ENCODE measurements at regions not wholly inside any gene's neighbourhood (a gene's known extent, or its start where the extent isn't known, plus 50 kb on each side); places are given as distances from the start of the nearest gene placed in this dataset.

GRCh38 chr10:8189458-8189857, 135.0 kb downstream of the GATA3 start:
- Histone ChIP-seq H3K4me3 (replicated peaks in 1 of 3; ENCODE audit: insufficient read depth in 1 of 3, low read depth in 1 of 3, low read length in 3 of 3) (no peak overlapping the region), H3K4me1 (ENCODE audit: control insufficient read depth, extremely low read depth, insufficient read depth, low read length) (no peaks in the 10 kb centered on the region), H2AFZ (ENCODE audit: low read depth, low read length) (no peak overlapping the region), H4K20me1 (replicated peaks; ENCODE audit: control insufficient read depth, extremely low read depth, insufficient read depth, low read length) (no peaks in the 10 kb centered on the region), H3K36me3 (ENCODE audit: control insufficient read depth in 2 of 2, extremely low read depth in 1 of 2, insufficient read depth in 2 of 2, low read length in 2 of 2) (no peaks in the 10 kb centered on the region), H3K4me2 (ENCODE audit: insufficient read depth, low read length) (no peak overlapping the region), H3K79me2 (ENCODE audit: control insufficient read depth, insufficient read depth, low read length) (no peaks in the 10 kb centered on the region), H3K9ac (replicated peaks; ENCODE audit: extremely low read depth, insufficient read depth, low read length) (no peak overlapping the region), H3K9me1 (replicated peaks; ENCODE audit: control insufficient read depth, extremely low read depth, insufficient read depth, low read length) (no peaks in the 10 kb centered on the region), H3K9me3 (replicated peaks; ENCODE audit: control insufficient read depth, insufficient read depth, low read length) (no peaks in the 10 kb centered on the region), H3K27me3 (ENCODE audit: control insufficient read depth in 2 of 2, insufficient read depth in 2 of 2, low read length in 2 of 2) (no peaks in the 10 kb centered on the region), H3K27ac (ENCODE audit: insufficient read depth, low read depth, low read length) (no peak overlapping the region)
- CTCF ChIA-PET, result no interaction called here
- FAIRE-seq (no peak), DNase-seq (ENCODE audit: low read depth, low spot score) (no peak)
- POLR2A ChIA-PET, result no interaction called here
- dilution Hi-C loops (cut with MboI; ENCODE audit: extremely low pct_ligation_motif_present, low sequenced_read_pairs), result no loop called here
- intact Hi-C loops (cut with micrococcal nuclease), result no loop called here
- no TSS peak for BruUV-seq (replicated peaks)
- TF ChIP-seq EZH2 (IDR thresholded peaks at IDR 0.05; ENCODE audit: borderline replicate concordance, low read depth, low read length, severe bottlenecking) (no peak), FOS (IDR thresholded peaks at IDR 0.05; ENCODE audit: borderline replicate concordance, insufficient read depth, low read length) (no peak), POLR2AphosphoS5 (IDR thresholded peaks at IDR 0.05; ENCODE audit: insufficient read depth, low read depth, low read length) (no peak)

GRCh38 chr10:8192301-8192700, 137.8 kb downstream of the GATA3 start:
- POLR2A ChIA-PET, result no interaction called here
- intact Hi-C loops (cut with micrococcal nuclease), result no loop called here

More at GRCh38 chr10:8192301-8192700, 137.8 kb downstream of the GATA3 start:
- Histone ChIP-seq H2AFZ (ENCODE audit: low read depth, low read length) (no peak overlapping the region), H3K9me1 (replicated peaks; ENCODE audit: control insufficient read depth, extremely low read depth, insufficient read depth, low read length) (no peaks in the 10 kb centered on the region), H3K4me2 (ENCODE audit: insufficient read depth, low read length) (no peak overlapping the region), H4K20me1 (replicated peaks; ENCODE audit: control insufficient read depth, extremely low read depth, insufficient read depth, low read length) (no peaks in the 10 kb centered on the region), H3K9me3 (replicated peaks; ENCODE audit: control insufficient read depth, insufficient read depth, low read length) (no peaks in the 10 kb centered on the region), H3K27me3 (ENCODE audit: control insufficient read depth in 2 of 2, insufficient read depth in 2 of 2, low read length in 2 of 2) (no peaks in the 10 kb centered on the region), H3K4me1 (ENCODE audit: control insufficient read depth, extremely low read depth, insufficient read depth, low read length) (no peaks in the 10 kb centered on the region), H3K27ac (ENCODE audit: insufficient read depth, low read depth, low read length) (no peak overlapping the region), H3K79me2 (ENCODE audit: control insufficient read depth, insufficient read depth, low read length) (no peaks in the 10 kb centered on the region), H3K9ac (replicated peaks; ENCODE audit: extremely low read depth, insufficient read depth, low read length) (no peak overlapping the region), H3K36me3 (ENCODE audit: control insufficient read depth in 2 of 2, extremely low read depth in 1 of 2, insufficient read depth in 2 of 2, low read length in 2 of 2) (no peaks in the 10 kb centered on the region), H3K4me3 (replicated peaks in 1 of 3; ENCODE audit: insufficient read depth in 1 of 3, low read depth in 1 of 3, low read length in 3 of 3) (no peak overlapping the region)
- FAIRE-seq (no peak), DNase-seq (ENCODE audit: low read depth, low spot score) (no peak)
- dilution Hi-C loops (cut with MboI; ENCODE audit: extremely low pct_ligation_motif_present, low sequenced_read_pairs), result no loop called here
- TF ChIP-seq MYC (IDR thresholded peaks at IDR 0.05; ENCODE audit: low read depth, low read length), result no peak
- no TSS peak for BruUV-seq (replicated peaks)
- CTCF ChIA-PET, result interaction anchor here (1.0 kb wide), 1 partner anchor 320 kb away, joined by 4 read pairs; no protein-coding TSS in a partner anchor

Data from endothelial cell of umbilical vein (primary cell).